WTC11 (cell line): ENCODE measurements at regions not wholly inside any gene's neighbourhood (a gene's known extent, or its start where the extent isn't known, plus 50 kb on each side); places are given as distances from the start of the nearest gene placed in this dataset.

ENCODE experiments used
- ATF1 ChIP-seq: sonication (generic); formaldehyde crosslinking; IDR thresholded peaks from 2 replicates; pipeline ENCODE4 v1.8.1; 2023; ENCODE audit warnings: mild to moderate bottlenecking, moderate library complexity, missing genetic modification reagents
- CTCF ChIP-seq: fragments of 200-600 bp; IDR thresholded peaks from 2 replicates; pipeline ENCODE4 v1.8.0; 2022; ENCODE audit warnings: antibody characterized with exemption
- E2F5 ChIP-seq: sonication (generic); formaldehyde crosslinking; IDR thresholded peaks from 2 replicates; pipeline ENCODE4 v1.8.1; 2022; ENCODE audit warnings: mild to moderate bottlenecking, moderate library complexity, missing genetic modification reagents
- FOXJ3 ChIP-seq: sonication (generic); formaldehyde crosslinking; IDR thresholded peaks from 2 replicates; pipeline ENCODE4 v1.9.0; 2021; ENCODE audit warnings: missing genetic modification reagents, mild to moderate bottlenecking, borderline replicate concordance
- FOXP1 ChIP-seq: sonication (generic); formaldehyde crosslinking; IDR thresholded peaks from 2 replicates; pipeline ENCODE4 v1.8.0; 2022; ENCODE audit warnings: missing genetic modification reagents, mild to moderate bottlenecking, moderate library complexity, borderline replicate concordance
- GTF2I ChIP-seq: fragments of 250-450 bp; sonication (Bioruptor Pico); conservative IDR thresholded peaks from 2 replicates; pipeline ENCODE4 v1.4.0; 2021; ENCODE audit warnings: mild to moderate bottlenecking
- HMGXB4 ChIP-seq: sonication (generic); formaldehyde crosslinking; IDR thresholded peaks from 2 replicates; pipeline ENCODE4 v1.8.1; 2023; ENCODE audit warnings: mild to moderate bottlenecking, moderate library complexity, missing genetic modification reagents
- IRF2 ChIP-seq: sonication (generic); formaldehyde crosslinking; IDR thresholded peaks from 2 replicates; pipeline ENCODE4 v1.8.0; 2022; ENCODE audit warnings: low read depth, missing genetic modification reagents, borderline replicate concordance
- JUN ChIP-seq: sonication (generic); formaldehyde crosslinking; IDR thresholded peaks from 2 replicates; pipeline ENCODE4 v1.8.0; 2023; ENCODE audit warnings: mild to moderate bottlenecking, missing genetic modification reagents
- NR2C2 ChIP-seq: sonication (generic); formaldehyde crosslinking; IDR thresholded peaks from 2 replicates; pipeline ENCODE4 v1.8.0; 2022; ENCODE audit warnings: mild to moderate bottlenecking, missing genetic modification reagents
- SP1 ChIP-seq: sonication (generic); formaldehyde crosslinking; conservative IDR thresholded peaks from 2 replicates; pipeline ENCODE4 v1.8.1; 2022; ENCODE audit warnings: missing genetic modification reagents
- ZNF263 ChIP-seq: sonication (generic); formaldehyde crosslinking; IDR thresholded peaks from 2 replicates; pipeline ENCODE4 v1.8.1; 2022; ENCODE audit warnings: low read depth, mild to moderate bottlenecking, moderate library complexity, missing genetic modification reagents
- ZNF512 ChIP-seq: sonication (generic); formaldehyde crosslinking; IDR thresholded peaks from 2 replicates; pipeline ENCODE4 v1.8.1; 2022; ENCODE audit warnings: missing genetic modification reagents, borderline replicate concordance

- TF ChIP-seq CTCF = no peak
- no peak for TF ChIP-seq GTF2I
- TF ChIP-seq HMGXB4 (CRISPR knock-in tag) = no peak
- TF ChIP-seq ZNF263 (CRISPR knock-in tag) = no peak
- no peak for TF ChIP-seq ATF1 (CRISPR knock-in tag)
- no peak for TF ChIP-seq NR2C2
- TF ChIP-seq E2F5 (CRISPR knock-in tag) = no peak
- TF ChIP-seq FOXJ3 = no peak
- TF ChIP-seq FOXP1 (CRISPR knock-in tag) = no peak
- no peak for TF ChIP-seq SP1 (CRISPR knock-in tag)
- no peak for TF ChIP-seq IRF2 (CRISPR knock-in tag)
- TF ChIP-seq ZNF512 (CRISPR knock-in tag) = no peak
- TF ChIP-seq JUN (CRISPR knock-in tag) = no peak
Observed at GRCh38 chr12:4157122-4157521, 116.4 kb upstream of the CCND2 start.
